HG02623 (cell line): ENCODE measurements at regions not wholly inside any gene's neighbourhood (a gene's known extent, or its start where the extent isn't known, plus 50 kb on each side); places are given as distances from the start of the nearest gene placed in this dataset.
"Not testable (repeated sequence)": the region's sequence is repeated elsewhere in the genome, so short reads cannot be mapped to it uniquely, and the experiment has no call there.

Source experiments
- ATAC-seq: cut with Tn5 transposase; IDR thresholded peaks from one replicate; pipeline ENCODE4 v1.9.1; 2021; ENCODE audit warnings: moderate library complexity; ENCODE audit not compliant: unreplicated experiment

DNA sequence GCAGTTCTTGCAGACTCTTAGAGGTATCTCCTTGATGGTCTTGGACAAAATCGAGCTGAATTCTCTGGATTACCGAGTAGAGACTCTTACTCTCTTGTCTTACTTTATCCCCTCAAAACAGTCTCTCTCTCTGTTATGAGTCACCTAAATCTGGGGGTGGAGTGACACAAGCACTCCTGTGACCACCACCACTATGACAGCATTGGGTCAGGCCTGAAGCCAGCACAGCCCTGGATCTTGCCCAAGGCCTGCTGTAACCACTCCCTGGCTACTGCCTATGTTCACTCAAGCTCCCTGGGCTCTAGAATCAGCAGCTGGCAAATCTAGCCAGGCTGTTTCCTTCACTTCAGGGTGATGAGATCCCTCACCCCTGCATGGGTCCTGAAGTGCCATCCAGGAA, 662.5 kb downstream of the LUZP2 start:
- no peak for ATAC-seq

GRCh38 chr11:25163421-25163820, 666.6 kb downstream of the LUZP2 start:
- ATAC-seq: no peak

DNA sequence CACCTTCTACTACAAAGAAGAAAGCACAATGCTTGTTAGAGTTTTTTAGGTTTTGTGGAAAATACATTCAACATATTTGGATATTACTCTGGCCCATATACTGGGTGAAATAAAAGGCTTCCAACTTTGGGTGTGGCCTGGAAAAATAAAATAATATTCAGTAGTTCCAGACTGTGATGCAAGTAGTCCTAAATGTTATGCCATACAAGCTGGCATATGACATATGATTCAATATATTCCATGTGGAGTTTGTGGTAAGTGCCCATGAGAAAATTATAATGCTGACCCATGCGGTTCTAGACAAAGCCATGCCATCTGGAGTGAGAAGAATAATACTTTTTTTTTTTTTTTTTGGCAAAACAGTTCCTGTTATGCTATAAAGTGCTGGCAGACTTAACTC, 683.3 kb downstream of the LUZP2 start:
- no peak for ATAC-seq

- no peak for ATAC-seq
These were observed 686.6 kb downstream of the LUZP2 start for GRCh38 chr11:25183411-25183810.

GRCh38 chr11:25197515-25197914, 700.7 kb downstream of the LUZP2 start:
- no peak for ATAC-seq

- no peak for ATAC-seq
These were observed 701.9 kb downstream of the LUZP2 start for GRCh38 chr11:25198704-25199103.

DNA sequence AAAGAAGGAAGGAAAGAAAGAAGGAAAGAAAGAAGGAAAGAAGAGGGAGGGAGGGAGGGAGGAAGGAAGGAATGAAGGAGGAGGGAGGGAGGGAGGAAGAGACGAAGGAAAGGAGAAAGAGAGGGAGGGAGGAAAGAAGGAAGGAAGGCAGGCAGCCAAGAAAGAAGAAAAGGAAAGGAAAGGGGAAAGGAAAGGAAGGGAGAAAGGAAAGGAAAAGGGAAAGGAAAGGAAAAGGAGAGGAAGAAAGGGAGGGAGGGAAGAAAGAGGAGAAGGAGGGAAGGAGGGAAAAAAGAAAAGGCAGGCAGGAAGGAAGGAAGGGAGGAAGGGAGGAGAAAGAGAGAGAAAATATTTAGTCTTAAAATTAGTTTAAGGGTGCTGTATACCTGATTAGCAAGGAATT, 704.1 kb downstream of the LUZP2 start:
- ATAC-seq: no peak

- ATAC-seq: no peak
These were observed 709.9 kb downstream of the LUZP2 start for GRCh38 chr11:25206762-25207161.

- ATAC-seq: no peak
These were observed 714.9 kb downstream of the LUZP2 start for GRCh38 chr11:25211635-25212254.

DNA sequence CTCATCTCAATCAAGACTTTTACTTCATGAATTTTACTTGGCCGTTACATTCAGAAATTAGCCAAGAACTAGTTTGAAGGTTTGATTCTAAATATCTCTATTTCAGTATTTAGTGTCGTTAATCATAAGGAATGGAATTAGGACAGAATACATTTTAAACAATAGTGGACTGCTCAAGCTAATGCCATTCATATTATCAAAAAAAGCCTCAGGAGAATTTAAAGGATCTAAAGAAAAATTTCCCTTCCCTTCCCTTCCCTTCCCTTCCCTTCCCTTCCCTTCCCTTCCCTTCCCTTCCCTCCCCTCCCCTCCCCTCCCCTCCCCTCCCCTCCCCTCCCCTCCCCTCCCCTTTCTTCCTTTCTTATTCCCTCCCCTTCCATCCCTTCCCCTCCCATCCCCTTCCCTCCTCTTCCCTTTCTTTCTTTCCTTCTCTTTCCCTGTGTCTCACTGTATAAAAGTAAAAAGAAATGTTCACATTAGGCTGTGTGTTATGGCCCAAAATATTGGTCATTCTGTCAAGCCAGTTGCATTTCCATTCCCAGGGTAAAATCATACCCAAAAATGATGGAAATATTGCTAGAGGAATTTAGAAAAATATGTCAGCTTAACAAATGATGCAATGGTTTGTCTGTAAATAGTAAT, 717.8 kb downstream of the LUZP2 start:
- ATAC-seq: no peak

DNA sequence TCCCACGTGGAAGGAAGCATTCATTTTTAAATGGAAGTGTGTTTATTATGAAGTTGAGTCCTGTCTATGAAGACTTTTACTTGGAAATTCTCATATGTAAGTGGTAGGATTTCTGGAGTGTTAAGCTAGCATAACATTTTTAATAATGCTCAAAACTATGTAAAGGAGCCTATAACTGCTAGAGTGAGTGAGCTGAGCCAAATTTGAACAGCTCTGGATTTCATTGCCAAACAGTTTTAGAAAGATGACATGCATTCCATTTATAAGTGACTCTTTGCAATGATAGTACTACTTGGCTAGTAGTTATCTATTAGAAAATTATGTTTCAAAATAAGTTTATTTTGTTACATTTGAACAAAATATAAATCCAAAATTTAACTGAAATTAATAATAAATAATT, 721.2 kb downstream of the LUZP2 start:
- ATAC-seq: no peak

DNA sequence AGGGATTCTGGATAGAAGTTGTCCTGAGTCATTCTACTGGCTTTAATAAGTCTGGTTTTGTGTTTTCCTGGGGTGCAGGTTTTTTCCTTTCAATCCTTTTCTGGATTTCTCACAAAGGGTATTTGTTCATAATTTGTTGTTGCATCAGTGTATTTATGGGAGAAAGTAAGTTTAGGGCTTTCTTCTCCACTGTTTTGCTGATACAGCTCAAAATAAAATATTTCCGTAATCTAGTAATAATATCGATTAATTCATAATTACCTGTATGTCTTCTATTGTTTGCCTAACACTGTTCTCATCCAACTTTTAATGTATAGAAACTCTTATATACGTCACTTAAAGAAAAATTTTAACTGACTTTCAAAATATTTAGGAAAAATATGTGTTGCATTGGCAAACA, 728.2 kb downstream of the LUZP2 start:
- no peak for ATAC-seq

- no peak for ATAC-seq
These were observed 746.1 kb downstream of the LUZP2 start for GRCh38 chr11:25242928-25243327.

DNA sequence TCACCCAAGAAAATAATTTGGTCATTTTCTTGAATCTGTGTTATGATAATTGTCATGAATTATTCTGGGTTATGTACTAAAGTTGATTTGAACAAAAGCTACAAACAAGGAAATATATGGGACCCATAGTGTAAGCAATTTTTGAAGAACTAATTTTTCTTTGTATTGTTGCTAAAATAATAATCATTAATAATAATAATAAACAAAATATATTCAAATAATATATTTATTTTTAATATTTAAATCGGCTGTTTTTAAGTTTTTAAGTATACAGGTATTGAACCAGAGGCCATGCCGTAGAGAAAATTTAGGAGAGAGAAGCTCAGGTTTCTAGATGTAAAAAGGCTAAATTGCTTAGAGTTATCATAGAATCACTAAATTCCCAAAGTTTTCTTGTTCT, 747.3 kb downstream of the LUZP2 start:
- ATAC-seq: no peak

- ATAC-seq: no peak
These were observed 750.5 kb downstream of the LUZP2 start for GRCh38 chr11:25247336-25247735.

DNA sequence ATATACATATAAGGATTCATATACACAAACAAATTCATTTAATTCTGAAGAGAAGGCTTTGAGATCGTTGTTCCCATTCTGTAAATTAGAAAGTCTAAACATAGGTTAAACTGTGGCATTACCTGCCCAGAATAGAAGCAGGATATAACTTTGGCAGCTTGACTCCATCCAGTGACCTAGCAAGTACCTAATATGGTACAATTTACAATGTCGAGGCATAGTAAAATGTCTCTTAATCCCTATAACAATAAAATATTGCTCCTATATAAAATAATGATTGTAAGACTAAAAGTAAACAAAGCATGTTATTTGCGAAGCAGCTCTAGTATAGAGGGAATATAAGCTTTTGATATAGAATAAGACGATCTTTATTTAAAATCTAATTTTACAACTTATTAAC, 756.0 kb downstream of the LUZP2 start:
- no peak for ATAC-seq

- ATAC-seq: not testable (repeated sequence)
These were observed 767.0 kb downstream of the LUZP2 start for GRCh38 chr11:25263861-25264260.

DNA sequence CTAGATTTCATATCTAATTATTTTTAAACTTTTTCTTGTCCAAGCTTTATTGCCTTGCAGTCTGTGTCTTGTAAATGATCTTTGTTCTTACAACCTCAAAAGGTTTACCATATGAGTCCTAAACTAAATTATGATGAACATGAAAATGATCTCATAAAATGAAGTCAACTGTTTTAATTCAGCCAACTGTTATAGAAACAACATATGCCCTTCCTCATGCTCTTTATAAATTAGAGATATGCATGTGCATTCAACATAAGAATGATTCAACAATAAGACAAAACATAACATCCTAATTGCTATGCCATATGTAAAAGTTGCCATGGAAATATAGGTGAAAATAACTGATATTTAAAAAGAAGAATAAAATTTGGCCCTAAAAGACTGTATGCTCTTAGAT, 774.4 kb downstream of the LUZP2 start:
- no peak for ATAC-seq

GRCh38 chr11:25272214-25272613, 775.4 kb downstream of the LUZP2 start:
- ATAC-seq: no peak

- not testable (repeated sequence) for ATAC-seq
These were observed 784.0 kb downstream of the LUZP2 start for GRCh38 chr11:25280821-25281220.

DNA sequence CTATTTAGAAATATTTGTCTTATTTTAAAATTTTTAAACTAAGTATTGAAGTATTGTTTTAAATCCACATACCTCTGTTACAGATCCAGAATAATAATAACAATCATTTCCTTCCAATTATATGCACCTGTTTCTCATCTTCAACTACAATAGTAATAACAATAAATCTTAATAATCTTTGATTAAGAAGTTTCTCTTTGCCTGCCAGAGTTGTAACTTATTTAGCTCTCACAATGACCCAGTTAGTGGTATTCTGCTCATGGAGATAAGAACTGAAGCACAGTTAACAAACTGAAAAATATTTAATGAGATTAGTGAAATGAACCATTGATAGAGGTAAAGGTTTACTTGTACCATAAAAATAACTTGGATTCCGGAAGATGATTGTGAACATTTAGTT, 796.3 kb downstream of the LUZP2 start:
- no peak for ATAC-seq

- no peak for ATAC-seq
These were observed 801.6 kb downstream of the LUZP2 start for GRCh38 chr11:25298450-25298849.

GRCh38 chr11:25309818-25310217, 813.0 kb downstream of the LUZP2 start:
- ATAC-seq: no peak
